ENCODE measurements at regions not wholly inside any gene's neighbourhood (a gene's known extent, or its start where the extent isn't known, plus 50 kb on each side); places are given as distances from the start of the nearest gene placed in this dataset.

DNA sequence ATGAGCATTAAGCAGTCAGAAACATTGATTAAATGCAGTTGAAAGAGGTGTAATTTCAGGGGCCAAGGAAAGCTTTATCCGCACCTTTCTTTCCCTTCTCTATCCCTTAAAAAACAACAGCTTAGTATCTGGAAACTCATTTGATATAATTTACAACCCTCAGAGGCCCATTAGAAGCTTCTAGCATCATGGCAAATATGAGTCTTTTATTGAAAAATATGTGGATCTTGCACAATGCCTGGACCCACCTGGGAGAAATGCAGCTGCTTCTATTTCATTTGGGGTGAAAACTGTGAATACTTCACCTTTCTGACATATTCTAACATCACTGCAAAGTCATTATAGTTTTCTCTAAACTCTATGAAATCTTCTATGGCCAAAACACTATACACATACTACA, 492.2 kb upstream of the PSMD7 start:
- DNase-seq = peak; percentile 67
- no peaks in the 10 kb centered on the region for H3K9me3 ChIP-seq (replicated peaks; ENCODE audit: control insufficient read depth, low read depth, low read length)
- no peak overlapping the region for H3K27ac ChIP-seq (ENCODE audit: low read length)
- WGBS (ENCODE audit: insufficient coverage) = no CpG with 5 or more reads among the region's 1 CpG
- H3K4me1 ChIP-seq (ENCODE audit: control insufficient read depth, insufficient read depth, low read length) = no peaks in the 10 kb centered on the region
- H3K27me3 ChIP-seq (ENCODE audit: control insufficient read depth, insufficient read depth, low read length) = peaks cover 2% of the 10 kb centered on the region
- H3K36me3 ChIP-seq (ENCODE audit: control insufficient read depth, insufficient read depth, low read length) = no peaks in the 10 kb centered on the region
- H3K4me3 ChIP-seq (ENCODE audit: low read length) = no peak overlapping the region

DNA sequence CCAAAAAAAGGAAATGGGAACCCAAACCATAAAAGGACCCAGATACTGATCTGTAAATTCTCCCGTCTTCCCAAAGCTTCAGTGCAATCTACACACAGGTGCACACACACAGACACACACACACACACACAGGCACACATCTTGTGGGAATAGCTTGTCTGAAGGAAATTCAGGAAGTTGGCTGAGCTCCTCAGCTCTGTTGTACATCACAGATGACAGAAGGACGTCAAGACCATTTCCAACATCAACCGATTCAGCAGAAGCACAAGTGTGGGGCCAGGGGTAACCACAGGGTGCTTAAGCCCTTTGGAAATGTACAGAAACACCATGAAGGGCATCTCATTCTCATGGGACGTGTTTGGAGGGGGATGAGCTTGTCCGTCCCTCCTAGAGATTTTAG, 498.1 kb upstream of the PSMD7 start:
- H3K27ac ChIP-seq (ENCODE audit: low read length) = no peak overlapping the region
- no peaks in the 10 kb centered on the region for H3K9me3 ChIP-seq (replicated peaks; ENCODE audit: control insufficient read depth, low read depth, low read length)
- H3K4me1 ChIP-seq (ENCODE audit: control insufficient read depth, insufficient read depth, low read length) = peaks cover 34% of the 10 kb centered on the region
- DNase-seq = peak; percentile 32
- 67% methylated on average over 2 of the region's 5 CpGs for WGBS (ENCODE audit: insufficient coverage)
- no peaks in the 10 kb centered on the region for H3K27me3 ChIP-seq (ENCODE audit: control insufficient read depth, insufficient read depth, low read length)
- no peaks in the 10 kb centered on the region for H3K36me3 ChIP-seq (ENCODE audit: control insufficient read depth, insufficient read depth, low read length)
- no peak overlapping the region for H3K4me3 ChIP-seq (ENCODE audit: low read length)

DNA sequence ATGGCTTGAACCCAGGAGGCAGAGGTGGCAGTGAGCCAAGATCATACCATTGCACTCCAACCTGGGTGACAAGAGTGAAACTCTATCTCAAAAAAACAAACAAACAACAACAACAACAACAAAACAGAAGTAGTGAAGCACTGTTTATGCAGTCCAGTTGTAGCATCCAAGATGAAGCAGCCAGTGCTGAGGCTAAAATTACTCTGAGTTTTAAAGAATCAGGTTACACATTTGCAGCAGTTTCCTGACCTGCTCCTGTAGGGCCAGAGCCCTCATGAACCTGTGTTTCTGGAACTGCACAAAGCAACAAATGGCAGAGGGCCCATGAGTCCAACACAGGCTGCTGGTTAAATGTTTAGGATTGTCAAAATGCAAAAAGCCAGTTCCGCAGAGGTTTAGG, 499.5 kb upstream of the PSMD7 start:
- Histone ChIP-seq H3K9me3 (replicated peaks; ENCODE audit: control insufficient read depth, low read depth, low read length) (no peaks in the 10 kb centered on the region), H3K36me3 (ENCODE audit: control insufficient read depth, insufficient read depth, low read length) (no peaks in the 10 kb centered on the region), H3K27me3 (ENCODE audit: control insufficient read depth, insufficient read depth, low read length) (no peaks in the 10 kb centered on the region), H3K4me1 (ENCODE audit: control insufficient read depth, insufficient read depth, low read length) (peaks cover 42% of the 10 kb centered on the region), H3K4me3 (ENCODE audit: low read length) (no peak overlapping the region), H3K27ac (ENCODE audit: low read length) (no peak overlapping the region)
- 86% methylated on average over 1 of the region's 1 CpG for WGBS (ENCODE audit: insufficient coverage)
- DNase-seq = peak; percentile 29

DNA sequence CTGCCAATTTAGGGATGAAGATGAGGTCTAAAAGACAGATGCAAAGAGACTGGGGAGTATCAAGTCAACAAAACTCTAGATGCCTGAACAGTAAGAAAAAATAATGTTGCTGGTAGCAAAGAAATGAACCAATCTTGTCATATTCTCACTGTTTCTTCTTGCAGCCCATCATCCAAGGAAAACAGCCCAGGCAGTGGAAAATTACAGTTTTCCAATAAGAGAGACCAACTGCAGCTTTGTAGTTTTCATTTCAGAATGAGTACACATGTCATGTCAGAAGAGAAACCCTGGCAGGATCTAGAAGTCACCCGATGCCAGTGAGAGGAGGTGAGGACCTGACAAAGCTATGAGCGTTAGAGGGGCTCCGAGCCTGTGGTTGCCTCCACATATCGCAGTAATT, 500.4 kb upstream of the PSMD7 start:
- DNase-seq = peak; percentile 80
- Histone ChIP-seq H3K27ac (ENCODE audit: low read length) (no peak overlapping the region), H3K36me3 (ENCODE audit: control insufficient read depth, insufficient read depth, low read length) (no peaks in the 10 kb centered on the region), H3K27me3 (ENCODE audit: control insufficient read depth, insufficient read depth, low read length) (no peaks in the 10 kb centered on the region), H3K9me3 (replicated peaks; ENCODE audit: control insufficient read depth, low read depth, low read length) (no peaks in the 10 kb centered on the region), H3K4me3 (ENCODE audit: low read length) (no peak overlapping the region), H3K4me1 (ENCODE audit: control insufficient read depth, insufficient read depth, low read length) (peaks cover 42% of the 10 kb centered on the region)
- WGBS (ENCODE audit: insufficient coverage) = 38% methylated on average over 4 of the region's 4 CpGs

DNA sequence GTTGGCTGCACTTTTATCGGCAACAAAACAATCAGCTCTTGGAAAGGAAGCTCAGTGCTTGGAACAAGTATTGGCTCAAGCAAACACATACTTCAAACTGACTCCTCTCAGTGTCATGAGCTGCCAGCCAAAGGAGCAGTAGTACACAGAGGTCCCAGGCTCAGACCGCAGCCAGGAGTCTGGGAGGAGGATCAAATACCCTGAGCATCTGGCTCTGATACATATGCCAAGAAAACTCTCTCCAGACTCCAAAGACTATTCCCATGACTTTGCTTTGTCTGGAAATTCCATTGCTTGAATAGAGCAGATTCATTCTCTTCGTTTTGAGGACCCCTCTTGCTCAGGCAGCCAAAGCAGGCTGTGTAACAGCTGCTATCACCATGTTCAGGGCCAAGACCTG, 501.6 kb upstream of the PSMD7 start:
- peak overlapping the region; percentile 13 for H3K27ac ChIP-seq (ENCODE audit: low read length)
- peak; percentile 93 for DNase-seq
- WGBS (ENCODE audit: insufficient coverage) = 11% methylated on average over 3 of the region's 3 CpGs

DNA sequence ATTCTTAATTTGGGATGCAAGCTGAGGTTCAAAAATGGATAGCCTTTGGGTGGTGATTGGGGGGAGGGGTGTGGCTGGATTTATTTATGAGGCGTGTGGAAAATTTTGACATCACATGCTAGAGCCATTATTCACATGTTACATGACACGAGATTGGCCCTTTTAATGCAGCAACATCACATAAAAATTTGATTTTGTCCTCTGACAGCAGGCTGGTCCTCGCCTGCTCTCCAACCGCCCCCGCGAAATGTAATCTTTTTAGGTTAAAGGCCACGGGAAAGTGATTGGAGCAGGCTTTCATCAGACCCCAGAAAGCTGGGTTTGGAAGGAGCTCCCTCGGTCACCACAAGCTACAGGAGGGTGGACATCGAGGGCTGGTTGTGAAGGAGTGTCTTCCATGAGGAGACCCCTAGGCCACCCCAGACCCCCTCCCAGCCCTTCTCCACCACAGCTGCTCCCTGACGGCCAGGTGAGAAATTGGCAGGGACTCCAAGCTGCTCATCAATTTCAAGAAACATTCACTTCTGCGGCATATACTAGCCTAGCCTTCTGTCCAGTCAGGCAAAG, 502.7 kb upstream of the PSMD7 start:
- DNase-seq = no peak
- H3K4me1 ChIP-seq (ENCODE audit: control insufficient read depth, insufficient read depth, low read length) = peaks cover 42% of the 10 kb centered on the region
- WGBS (ENCODE audit: insufficient coverage) = 65% methylated on average over 3 of the region's 11 CpGs
- no peak overlapping the region for H3K27ac ChIP-seq (ENCODE audit: low read length)
- H3K36me3 ChIP-seq (ENCODE audit: control insufficient read depth, insufficient read depth, low read length) = no peaks in the 10 kb centered on the region
- H3K27me3 ChIP-seq (ENCODE audit: control insufficient read depth, insufficient read depth, low read length) = no peaks in the 10 kb centered on the region
- no peak overlapping the region for H3K4me3 ChIP-seq (ENCODE audit: low read length)
- no peaks in the 10 kb centered on the region for H3K9me3 ChIP-seq (replicated peaks; ENCODE audit: control insufficient read depth, low read depth, low read length)

More for the DNA sequence above, 501.6 kb upstream of the PSMD7 start:
- no peaks in the 10 kb centered on the region for H3K36me3 ChIP-seq (ENCODE audit: control insufficient read depth, insufficient read depth, low read length)
- H3K9me3 ChIP-seq (replicated peaks; ENCODE audit: control insufficient read depth, low read depth, low read length) = no peaks in the 10 kb centered on the region
- peaks cover 42% of the 10 kb centered on the region for H3K4me1 ChIP-seq (ENCODE audit: control insufficient read depth, insufficient read depth, low read length)
- H3K27me3 ChIP-seq (ENCODE audit: control insufficient read depth, insufficient read depth, low read length) = no peaks in the 10 kb centered on the region
- no peak overlapping the region for H3K4me3 ChIP-seq (ENCODE audit: low read length)

DNA sequence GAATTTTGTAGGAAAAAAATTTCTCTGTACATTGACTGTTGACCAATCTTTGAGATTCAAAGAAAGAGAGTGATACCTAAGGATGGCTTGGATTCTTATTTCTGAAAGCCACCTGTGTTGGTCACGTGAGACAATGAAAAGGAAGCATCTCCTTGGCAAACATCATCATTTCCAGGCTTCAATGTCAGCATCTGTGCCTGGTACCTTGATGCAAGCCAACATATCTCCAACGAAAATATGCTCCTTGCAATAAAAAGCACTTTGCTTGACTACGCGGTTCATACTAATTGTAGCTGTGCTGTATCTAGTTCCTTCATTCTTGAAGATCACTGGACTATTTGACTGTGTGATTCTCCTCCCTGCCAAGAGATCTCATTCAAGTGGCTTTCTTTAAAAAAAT, 503.4 kb upstream of the PSMD7 start:
- no peaks in the 10 kb centered on the region for H3K9me3 ChIP-seq (replicated peaks; ENCODE audit: control insufficient read depth, low read depth, low read length)
- peak; percentile 13 for DNase-seq
- H3K27me3 ChIP-seq (ENCODE audit: control insufficient read depth, insufficient read depth, low read length) = no peaks in the 10 kb centered on the region
- WGBS (ENCODE audit: insufficient coverage) = 20% methylated on average over 3 of the region's 4 CpGs
- H3K36me3 ChIP-seq (ENCODE audit: control insufficient read depth, insufficient read depth, low read length) = no peaks in the 10 kb centered on the region
- H3K4me1 ChIP-seq (ENCODE audit: control insufficient read depth, insufficient read depth, low read length) = peaks cover 42% of the 10 kb centered on the region
- H3K27ac ChIP-seq (ENCODE audit: low read length) = no peak overlapping the region
- H3K4me3 ChIP-seq (ENCODE audit: low read length) = no peak overlapping the region

DNA sequence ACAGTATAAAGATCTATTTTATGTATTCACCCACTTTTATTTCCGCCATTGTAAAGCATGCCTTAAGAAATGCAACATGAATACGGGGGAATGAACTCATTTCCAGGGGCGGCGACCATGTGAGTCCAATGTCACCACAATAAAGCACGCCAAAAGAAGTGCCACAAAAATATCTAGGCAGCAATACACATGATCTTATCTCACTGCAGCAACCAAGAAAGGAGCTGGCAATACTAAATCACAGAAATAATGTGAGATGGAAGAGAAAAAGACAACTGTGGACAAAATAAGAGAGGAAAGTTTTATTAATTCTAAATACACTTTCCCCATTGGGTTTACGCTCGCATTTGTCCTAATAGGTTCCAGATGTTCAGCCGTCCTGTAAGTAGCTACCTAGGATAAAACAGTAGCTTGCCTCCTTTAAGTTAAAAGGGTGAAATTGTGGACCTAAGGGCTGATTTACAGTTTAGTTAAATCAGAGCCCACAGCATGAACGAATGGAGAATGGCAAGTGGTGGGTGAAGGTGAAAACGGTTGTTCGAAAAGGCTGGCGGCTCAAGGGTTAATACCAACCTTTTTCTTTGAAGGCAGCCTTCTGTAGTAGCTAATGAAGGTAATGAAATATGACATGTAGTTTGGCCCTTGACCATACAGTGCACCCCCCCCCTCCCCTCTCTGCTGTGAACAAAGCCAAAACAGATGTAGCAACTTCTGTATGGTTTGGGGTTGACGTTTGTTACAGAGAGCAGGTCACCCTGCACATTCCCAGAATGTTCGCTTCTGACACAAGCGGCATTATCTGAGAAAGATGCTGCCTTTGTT, 504.2 kb upstream of the PSMD7 start:
- 20% methylated on average over 4 of the region's 15 CpGs for WGBS (ENCODE audit: insufficient coverage)
- Histone ChIP-seq H3K36me3 (ENCODE audit: control insufficient read depth, insufficient read depth, low read length) (no peaks in the 10 kb centered on the region), H3K4me1 (ENCODE audit: control insufficient read depth, insufficient read depth, low read length) (peaks cover 41% of the 10 kb centered on the region), H3K4me3 (ENCODE audit: low read length) (no peak overlapping the region), H3K27ac (ENCODE audit: low read length) (no peak overlapping the region), H3K9me3 (replicated peaks; ENCODE audit: control insufficient read depth, low read depth, low read length) (no peaks in the 10 kb centered on the region), H3K27me3 (ENCODE audit: control insufficient read depth, insufficient read depth, low read length) (no peaks in the 10 kb centered on the region)
- peak; percentile 67 for DNase-seq

DNA sequence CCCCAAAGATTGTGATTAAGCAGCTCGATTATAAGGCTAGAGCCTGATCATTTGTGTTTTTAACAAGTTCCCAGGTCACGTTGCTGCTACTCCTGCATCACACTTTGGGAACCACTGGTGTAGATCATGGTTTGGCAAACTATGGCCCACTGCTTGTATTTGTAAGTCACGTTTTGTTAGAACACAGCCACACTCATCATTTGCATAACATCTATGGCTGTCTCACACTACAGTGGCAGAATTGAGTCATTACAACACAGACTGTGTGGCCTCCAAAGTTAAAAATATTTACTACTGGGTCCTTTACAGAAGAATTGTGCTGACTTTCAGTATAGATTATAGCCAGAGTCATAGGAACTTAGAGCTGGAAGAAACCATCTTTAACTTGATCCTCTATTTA, 515.3 kb upstream of the PSMD7 start:
- Histone ChIP-seq H3K36me3 (ENCODE audit: control insufficient read depth, insufficient read depth, low read length) (no peaks in the 10 kb centered on the region), H3K4me1 (ENCODE audit: control insufficient read depth, insufficient read depth, low read length) (no peaks in the 10 kb centered on the region), H3K27me3 (ENCODE audit: control insufficient read depth, insufficient read depth, low read length) (no peaks in the 10 kb centered on the region), H3K27ac (ENCODE audit: low read length) (no peak overlapping the region), H3K4me3 (ENCODE audit: low read length) (no peak overlapping the region), H3K9me3 (replicated peaks; ENCODE audit: control insufficient read depth, low read depth, low read length) (peaks cover 8% of the 10 kb centered on the region)
- no peak for DNase-seq
- 81% methylated on average over 2 of the region's 3 CpGs for WGBS (ENCODE audit: insufficient coverage)

DNA sequence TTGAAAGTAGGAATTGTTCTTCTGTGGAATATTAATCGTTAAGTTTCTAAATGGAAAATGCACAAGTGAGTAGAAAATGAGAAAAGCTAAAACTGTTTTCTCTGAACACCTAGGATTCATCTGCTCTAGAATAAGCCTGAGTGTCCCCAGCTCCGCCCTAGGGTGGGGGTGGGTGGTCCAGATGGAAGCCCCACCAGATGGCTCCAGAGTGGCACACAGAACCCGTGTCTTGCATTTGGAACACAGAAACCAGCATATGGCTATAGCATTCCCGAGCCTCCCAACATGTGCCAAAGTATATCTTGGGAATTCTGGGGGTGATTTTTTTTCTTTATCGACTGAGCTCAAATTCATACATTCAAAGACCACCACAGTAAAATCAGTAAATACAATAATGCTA, 517.7 kb upstream of the PSMD7 start:
- Histone ChIP-seq H3K9me3 (replicated peaks; ENCODE audit: control insufficient read depth, low read depth, low read length) (peaks cover 5% of the 10 kb centered on the region), H3K27me3 (ENCODE audit: control insufficient read depth, insufficient read depth, low read length) (no peaks in the 10 kb centered on the region), H3K27ac (ENCODE audit: low read length) (no peak overlapping the region), H3K4me1 (ENCODE audit: control insufficient read depth, insufficient read depth, low read length) (no peaks in the 10 kb centered on the region), H3K4me3 (ENCODE audit: low read length) (no peak overlapping the region), H3K36me3 (ENCODE audit: control insufficient read depth, insufficient read depth, low read length) (no peaks in the 10 kb centered on the region)
- no peak for DNase-seq
- WGBS (ENCODE audit: insufficient coverage) = 63% methylated on average over 2 of the region's 5 CpGs
